ENCODE measurements at regions not wholly inside any gene's neighbourhood (a gene's known extent, or its start where the extent isn't known, plus 50 kb on each side); places are given as distances from the start of the nearest gene placed in this dataset.

DNA sequence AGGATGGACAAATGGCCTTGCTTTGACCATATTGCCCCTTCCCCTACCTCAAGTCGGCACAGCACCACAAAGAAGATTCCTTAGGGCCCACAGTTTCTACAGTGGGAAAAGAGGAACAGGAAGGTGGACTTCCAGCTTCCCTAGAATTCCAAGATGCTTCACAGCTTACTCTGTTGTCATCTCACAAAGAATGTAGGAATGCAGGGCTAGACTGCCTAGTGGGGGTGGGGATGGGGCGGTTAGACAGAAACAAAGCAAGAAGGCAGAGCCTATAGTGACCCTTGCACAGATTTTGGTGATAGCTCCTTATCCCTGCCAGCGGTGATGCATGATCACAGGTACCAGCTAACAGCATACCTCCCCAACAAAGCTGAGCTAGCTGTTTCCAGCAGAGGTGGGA, 607.6 kb upstream of the MAN1A1 start (continued):
- TF ChIP-seq ZNF644 (tag; IDR thresholded peaks at IDR 0.05; ENCODE audit: low read depth) (no peak), NCOA4 (IDR thresholded peaks at IDR 0.05; ENCODE audit: partially characterized antibody) (no peak), DIDO1 (tag; IDR thresholded peaks at IDR 0.05; ENCODE audit: low read depth) (no peak)
- TF ChIP-seq, protein P1, sequence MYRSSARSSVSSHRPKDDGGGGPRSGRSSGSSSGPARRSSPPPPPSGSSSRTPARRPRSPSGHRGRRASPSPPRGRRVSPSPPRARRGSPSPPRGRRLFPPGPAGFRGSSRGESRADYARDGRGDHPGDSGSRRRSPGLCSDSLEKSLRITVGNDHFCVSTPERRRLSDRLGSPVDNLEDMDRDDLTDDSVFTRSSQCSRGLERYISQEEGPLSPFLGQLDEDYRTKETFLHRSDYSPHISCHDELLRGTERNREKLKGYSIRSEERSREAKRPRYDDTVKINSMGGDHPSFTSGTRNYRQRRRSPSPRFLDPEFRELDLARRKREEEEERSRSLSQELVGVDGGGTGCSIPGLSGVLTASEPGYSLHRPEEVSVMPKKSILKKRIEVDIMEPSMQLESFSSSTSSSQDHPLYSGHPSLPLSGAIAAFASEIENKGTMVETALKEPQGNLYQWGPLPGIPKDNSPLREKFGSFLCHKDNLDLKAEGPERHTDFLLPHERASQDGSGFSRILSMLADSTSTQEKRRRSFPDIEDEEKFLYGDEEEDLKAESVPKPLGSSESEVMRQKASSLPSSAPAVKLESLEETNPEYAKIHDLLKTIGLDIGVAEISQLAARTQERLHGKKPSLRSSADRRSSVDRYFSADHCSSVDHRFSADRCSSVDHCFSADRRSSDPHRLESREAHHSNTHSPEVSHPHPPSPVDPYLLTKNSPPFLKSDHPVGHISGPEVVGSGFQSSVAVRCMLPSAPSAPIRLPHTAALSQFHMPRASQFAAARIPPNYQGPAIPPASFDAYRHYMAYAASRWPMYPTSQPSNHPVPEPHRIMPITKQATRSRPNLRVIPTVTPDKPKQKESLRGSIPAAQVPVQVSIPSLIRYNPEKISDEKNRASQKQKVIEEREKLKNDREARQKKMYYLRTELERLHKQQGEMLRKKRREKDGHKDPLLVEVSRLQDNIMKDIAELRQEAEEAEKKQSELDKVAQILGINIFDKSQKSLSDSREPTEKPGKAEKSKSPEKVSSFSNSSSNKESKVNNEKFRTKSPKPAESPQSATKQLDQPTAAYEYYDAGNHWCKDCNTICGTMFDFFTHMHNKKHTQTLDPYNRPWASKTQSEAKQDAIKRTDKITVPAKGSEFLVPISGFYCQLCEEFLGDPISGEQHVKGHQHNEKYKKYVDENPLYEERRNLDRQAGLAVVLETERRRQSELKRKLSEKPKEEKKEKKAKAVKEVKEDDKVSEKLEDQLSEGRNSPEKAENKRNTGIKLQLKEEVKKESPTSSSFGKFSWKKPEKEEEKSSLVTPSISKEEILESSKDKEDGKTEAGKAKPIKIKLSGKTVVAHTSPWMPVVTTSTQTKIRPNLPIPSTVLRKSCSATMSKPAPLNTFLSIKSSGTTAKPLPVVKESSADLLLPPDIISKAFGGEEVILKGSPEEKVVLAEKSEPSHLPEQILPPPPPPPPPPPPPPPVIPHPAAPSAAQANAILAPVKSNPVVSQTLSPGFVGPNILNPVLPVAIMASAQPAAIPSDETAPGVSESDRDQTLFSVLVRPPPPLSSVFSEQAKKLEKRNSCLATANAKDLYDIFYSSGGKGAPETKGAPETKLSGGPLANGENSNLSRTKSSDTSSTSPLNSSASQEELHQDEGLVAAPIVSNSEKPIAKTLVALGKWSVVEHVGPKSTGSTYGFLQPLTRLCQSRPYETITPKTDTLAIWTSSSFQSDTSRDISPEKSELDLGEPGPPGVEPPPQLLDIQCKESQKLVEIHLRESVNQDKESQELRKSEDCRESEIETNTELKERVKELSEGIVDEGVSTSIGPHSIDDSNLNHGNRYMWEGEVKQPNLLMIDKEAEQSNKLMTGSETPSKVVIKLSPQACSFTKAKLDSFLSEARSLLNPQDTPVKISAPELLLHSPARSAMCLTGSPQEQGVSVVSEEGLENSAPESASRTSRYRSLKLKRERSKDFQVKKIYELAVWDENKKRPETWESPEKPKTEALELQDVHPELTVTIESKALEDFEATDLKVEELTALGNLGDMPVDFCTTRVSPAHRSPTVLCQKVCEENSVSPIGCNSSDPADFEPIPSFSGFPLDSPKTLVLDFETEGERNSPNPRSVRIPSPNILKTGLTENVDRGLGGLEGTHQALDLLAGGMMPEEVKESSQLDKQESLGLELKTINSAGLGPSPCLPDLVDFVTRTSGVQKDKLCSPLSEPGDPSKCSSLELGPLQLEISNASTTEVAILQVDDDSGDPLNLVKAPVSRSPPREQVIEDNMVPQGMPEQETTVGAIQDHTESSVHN (IDR thresholded peaks at IDR 0.05; ENCODE audit: borderline replicate concordance in 1 of 2, low read depth in 1 of 2): no peak
- TF ChIP-seq, protein P2, sequence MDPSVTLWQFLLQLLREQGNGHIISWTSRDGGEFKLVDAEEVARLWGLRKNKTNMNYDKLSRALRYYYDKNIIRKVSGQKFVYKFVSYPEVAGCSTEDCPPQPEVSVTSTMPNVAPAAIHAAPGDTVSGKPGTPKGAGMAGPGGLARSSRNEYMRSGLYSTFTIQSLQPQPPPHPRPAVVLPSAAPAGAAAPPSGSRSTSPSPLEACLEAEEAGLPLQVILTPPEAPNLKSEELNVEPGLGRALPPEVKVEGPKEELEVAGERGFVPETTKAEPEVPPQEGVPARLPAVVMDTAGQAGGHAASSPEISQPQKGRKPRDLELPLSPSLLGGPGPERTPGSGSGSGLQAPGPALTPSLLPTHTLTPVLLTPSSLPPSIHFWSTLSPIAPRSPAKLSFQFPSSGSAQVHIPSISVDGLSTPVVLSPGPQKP (CRISPR knock-in tag; IDR thresholded peaks at IDR 0.05): no peak
